NCI-H526 (cell line): ENCODE measurements at regions not wholly inside any gene's neighbourhood (a gene's known extent, or its start where the extent isn't known, plus 50 kb on each side); places are given as distances from the start of the nearest gene placed in this dataset.

Experiments
- DNase-seq, 2 experiments: peaks; one replicate each; lab custom pipeline; 2025; lab: John Stamatoyannopoulos, UW

DNA sequence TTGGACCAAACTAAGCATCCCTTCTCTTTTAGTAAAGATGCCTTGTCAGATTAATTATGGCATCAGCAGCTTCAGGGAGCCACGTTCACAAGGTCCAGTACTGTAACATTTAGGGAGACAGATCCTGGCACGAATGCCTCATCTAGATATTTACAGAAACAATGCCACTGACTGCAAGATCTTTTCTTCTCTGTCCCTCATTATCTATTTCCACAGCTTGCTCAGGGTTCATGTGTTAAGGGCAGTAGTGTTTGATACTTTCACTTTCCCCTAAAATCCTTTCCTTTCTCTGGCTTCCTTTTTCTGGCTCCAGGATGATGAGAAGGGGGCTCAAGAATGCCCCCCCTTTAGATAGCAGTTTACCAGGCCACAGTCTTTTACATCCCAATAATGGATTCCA is 393.9 kb downstream of the BCL11A start:
- no peak for DNase-seq

DNA sequence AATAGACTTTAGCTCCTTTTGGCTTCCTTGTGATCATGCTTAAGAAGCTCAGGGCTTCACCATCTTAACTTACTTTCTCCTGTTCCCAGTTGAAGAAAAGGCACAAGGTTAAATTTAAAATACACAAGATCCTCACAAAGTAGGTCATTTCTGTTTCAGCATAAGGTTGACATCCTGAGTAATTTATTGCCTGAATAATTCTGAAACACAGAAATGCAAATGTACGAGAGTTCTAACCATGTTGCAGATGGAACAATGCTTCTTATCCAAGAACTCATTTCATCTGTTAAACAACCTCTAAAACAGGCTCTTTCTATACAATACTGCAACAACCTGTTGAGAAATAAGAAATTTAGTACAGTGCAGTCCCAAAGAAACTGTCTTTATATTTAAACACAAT is 395.2 kb downstream of the BCL11A start:
- DNase-seq = no peak

DNA sequence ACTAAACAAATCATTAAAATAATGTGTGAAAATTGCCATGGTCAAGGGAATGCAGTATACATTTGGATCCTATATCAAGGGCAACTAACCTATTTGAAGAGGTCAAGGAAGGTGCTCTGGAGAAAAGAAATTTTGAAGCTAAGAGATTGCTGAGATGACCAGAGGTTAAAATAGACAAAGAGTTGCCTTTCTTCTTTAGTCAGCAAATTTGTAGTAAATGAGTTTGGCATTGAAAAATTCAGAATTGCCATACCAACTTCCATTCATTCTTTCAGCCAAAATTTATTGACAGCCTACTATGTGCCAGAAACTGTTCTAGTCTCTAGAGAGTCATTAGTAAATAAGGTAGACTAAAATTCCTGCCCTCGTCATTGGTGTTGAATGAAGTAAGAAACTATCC is 396.2 kb downstream of the BCL11A start:
- DNase-seq = no peak

DNA sequence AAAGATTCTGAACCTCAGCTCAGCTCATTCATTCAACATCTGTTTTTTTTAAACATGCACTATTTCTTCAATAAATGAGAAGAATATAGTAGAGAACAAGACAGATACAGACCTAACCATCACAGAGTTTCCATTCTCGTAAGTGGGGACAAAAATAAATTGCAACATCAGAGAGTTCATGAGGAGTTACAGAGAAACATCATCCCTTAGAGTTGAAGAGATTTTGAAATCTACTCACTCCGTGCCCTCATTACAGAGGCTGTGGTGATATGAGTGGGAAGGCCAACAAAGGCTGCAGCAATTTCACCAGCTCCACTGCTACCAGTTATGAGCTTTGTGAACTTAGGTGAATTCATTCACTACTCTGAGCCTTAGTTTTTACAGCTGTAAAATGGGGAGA is 399.3 kb downstream of the BCL11A start:
- no peak for DNase-seq

DNA sequence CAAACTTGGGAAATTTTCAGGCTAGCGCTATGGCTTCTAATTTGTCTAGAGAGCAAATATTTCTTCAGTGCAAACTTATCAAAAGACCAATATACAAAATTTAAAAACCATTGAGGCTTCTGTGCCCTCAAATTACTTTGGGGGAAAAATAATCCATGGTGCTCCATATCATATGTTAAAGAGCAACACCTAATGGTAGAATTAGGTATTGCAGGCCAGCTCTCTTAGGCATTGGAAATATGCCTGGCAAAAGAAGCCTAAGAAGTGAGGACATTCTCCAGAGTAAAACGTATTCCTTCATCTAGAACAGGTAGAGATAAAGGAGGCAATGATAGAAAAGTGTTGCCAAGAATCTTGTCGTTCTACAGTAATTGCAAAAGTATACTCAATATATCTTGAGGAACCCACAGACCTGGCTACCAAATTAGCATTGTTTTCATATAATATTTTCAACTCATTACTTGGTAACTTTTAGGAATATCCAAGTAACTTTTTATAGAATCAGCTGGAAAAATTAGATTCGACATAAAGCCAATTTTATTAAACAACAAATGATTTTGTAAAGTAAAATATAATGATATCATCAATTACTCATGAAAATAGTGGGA is 401.1 kb downstream of the BCL11A start:
- peak in 1 of 2 experiments; percentile 78 for DNase-seq

DNA sequence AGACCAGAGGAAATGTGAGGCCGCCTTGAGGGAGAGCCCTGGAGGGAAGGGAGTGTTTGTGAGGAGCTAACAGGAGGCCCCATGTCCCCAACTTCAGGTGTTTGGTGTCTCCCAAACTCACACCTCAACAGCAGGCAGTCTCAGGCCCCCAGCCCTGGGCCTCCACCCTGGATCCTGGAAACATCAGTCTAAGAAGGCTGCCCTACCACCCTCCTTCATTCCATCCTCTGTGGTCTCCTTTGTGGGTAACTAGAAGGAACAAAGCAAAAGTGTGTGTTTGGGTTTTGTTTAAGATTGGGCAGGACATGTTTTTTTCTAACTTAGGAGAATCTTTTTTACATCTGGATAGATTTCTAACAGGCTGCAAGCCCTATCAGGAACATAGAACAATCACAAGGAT is 404.3 kb downstream of the BCL11A start:
- no peak for DNase-seq

DNA sequence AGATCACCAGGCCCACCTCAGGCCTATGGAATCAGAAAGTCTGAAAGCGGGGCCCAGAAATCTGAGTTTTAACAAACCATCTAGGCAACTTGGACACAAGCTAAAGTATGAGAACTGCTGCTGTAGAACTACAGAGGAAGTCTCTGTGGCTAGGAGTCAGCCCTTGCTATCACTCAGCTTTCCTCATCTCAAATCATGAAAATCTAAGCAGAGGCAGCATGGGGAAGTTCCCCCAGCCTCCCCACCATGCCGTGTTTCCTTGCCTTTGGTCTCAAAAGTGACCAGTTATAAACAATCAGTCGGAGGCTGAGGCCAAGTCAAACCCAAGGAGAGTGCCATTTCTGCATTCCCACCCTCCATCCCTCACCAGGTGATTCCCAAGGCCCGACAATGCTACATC is 404.7 kb downstream of the BCL11A start:
- no peak for DNase-seq

DNA sequence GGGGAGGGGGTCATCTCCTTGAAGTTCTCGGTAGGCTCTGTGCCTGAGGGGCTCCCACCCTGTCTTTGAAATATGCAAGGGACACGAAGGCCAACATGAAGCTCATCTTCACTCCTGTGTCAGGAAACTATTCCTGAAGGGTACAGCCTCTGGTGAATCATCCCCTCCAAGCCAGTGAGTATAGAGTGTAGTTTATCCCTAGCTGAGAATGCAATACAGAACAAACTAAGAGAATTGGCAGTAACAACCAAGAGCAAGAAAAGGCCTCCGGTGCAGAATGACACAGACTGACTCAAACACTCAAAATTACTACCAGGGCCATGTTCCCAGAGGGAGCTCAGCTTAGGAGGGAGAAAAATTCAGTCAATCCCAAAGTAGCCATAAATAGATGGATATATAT is 413.3 kb downstream of the BCL11A start:
- DNase-seq = no peak

DNA sequence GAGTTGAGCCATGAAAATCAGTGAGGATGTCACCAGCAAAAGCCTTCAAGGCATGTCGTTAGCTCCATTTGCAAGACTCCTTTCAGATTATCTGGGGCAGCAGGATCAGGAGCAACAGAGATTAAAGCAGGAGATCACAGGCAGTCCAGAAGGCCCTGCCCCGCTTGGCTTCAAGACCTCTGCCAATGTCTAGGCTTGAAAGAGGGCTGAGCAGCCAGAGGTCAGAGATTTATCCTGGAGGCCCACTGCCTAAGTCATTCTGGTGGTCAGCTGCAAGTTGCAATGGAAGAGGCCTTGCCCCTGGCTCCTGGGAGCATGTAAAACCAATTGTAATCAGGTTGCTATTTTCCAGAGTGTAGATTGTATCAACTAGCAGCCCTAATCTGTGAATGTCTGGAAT is 416.5 kb downstream of the BCL11A start:
- DNase-seq = no peak

DNA sequence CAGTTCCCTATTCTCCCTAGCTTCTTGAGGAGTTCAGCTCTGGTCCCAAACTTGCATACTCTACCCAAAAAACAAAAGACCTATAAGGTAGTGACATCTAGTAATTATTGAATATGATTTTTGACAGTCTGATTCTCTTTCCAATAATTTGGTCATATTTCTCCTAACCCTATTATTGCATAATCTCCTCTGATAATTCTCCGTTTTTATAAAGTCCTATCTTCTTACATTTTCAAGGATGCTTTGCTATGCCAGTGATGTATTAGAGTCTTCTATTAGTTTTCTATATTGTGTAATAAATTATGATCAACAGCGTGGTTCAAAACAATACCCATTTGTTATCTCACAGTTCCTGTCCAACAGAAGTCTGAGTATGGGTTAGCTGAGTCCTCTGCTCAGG is 426.3 kb downstream of the BCL11A start:
- DNase-seq = no peak

DNA sequence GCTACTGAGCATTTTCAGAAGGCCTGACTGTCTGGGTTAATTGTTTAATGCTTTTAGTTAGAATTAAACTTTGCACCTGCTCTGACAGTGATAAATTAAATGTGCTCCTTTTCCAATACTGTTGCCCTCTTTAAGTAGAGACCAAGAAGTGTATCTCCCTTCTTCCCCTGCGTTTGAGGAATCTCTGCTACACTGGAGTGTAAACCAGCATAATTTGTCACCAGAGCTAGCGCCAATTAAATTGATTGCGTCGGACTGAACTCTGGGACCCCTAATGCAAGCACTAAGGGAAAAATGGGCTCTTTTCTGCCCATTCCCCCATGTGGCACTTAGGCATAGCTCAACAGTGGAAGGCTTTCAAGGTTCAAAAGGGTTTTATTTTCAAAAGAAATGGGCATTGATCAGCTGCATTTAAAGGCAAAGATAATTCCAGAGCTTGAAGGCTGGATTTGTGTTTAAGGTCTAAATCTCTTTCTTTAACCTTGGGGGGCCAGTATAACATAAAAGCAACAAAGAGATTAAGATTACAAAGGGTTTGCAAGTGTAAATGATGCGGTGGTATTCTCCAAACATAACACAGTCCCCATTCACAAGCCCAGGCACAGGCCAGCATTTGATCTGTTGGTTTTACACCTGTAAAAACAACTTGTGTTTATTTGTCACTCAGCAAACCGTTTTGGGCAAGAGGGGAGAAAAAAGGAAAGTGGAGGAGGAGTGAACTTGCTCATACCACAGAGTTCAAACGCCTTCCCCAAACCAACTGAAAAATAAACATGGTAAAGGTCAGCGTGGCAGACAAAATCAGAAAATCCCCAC is 427.6 kb downstream of the BCL11A start:
- no peak for DNase-seq

DNA sequence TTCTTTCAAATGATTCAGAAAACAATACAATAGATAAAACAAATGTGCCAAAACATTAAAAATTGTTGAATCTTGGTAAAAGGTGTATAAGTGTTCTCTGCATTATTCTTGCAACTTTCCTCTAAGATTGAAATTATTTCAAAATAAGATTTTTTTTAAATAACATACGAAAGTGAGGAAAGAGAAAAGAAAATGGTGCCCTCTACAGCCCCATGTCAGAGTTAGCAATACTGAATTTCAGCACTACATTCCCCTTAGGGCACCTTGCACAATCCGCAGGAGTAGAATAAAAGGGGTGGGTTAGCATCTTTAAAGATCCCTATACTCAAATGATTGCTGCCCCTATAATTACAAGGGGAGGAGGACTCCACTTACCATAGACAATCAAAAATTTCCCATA is 433.7 kb downstream of the BCL11A start:
- no peak for DNase-seq

DNA sequence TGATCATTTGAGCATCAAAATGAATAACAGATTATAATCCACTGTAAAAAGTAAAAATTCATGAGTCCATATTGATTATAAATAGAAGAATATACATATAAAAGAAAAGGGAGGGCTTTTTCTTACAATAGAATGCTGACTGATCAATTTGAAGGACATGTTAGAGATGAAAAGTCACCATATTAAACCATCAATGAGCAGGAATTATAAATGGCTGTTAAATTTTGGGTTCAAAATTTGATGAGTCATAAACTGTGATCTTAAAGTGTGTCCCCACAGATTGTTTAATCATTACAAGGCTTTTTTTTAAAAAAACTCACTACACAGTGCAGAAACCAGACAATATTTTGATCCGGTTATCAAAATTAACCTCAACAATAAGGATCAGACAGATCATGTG is 434.5 kb downstream of the BCL11A start:
- DNase-seq = no peak

DNA sequence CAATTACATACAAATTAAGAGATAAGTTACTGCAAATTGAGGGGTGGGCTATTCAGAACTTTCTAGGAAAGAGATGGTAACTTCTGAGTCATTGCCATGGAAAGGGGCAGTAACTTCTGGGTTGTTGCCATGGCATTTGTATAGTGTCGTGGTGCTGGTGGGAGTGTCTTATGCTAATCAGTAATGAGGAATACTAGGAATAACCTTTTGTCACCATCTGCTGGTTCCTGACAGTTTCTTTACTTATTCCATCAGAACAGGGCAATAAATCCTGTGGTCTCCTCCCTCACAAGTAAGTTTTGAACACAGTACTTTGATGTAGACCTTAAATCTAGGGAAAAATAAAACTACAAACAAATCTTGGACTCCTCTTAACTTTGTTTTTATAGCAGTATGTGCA is 435.4 kb downstream of the BCL11A start:
- DNase-seq = no peak

DNA sequence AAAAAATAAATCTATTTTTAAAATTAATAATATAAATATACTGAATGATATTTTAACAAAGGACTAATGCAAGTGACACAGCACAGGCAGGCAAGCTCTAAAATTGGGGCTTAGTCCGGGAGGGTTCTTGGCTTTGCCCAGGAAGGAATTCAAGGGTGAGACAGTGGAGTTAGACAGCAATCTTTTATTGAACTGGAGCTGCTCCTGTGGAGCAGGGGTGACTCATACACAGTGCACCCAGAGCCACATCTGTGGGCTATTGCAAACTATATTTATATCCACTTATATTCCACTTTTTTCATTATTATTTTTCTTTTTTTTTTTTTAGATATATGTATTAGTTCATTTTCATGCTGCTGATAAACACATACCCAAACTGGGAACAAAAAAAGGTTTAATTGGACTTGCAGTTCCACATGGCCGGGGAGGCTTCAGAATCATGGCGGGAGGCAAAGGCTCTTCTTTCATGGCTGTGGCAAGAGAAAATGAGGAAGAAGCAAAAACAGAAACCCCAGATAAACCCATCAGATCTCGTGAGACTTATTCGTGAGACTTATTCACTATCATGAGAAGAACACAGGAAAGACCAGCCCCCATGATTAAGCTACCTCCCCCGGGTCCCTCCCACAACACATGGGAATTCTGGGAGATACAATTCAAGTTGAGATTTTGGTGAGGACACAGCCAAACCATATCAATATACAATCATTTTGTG is 437.1 kb downstream of the BCL11A start:
- no peak for DNase-seq

DNA sequence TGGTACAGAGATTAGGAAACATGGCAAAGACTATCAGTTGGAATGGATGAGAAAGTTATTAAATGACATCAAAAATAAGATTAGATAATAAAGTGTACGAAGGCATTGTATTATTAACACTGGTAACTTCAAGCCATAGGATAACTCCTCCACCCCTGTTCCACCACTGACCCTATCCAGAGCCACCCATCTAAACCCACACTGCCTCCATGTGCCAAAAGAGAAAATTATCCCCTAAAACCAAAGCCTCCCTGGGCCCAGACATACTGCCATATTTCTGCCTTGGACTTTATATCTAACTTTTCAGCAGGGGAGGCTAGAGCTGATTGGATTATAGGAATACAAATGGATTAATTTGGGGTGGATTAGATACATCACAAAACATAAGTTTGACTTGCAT is 443.7 kb downstream of the BCL11A start:
- no peak for DNase-seq

DNA sequence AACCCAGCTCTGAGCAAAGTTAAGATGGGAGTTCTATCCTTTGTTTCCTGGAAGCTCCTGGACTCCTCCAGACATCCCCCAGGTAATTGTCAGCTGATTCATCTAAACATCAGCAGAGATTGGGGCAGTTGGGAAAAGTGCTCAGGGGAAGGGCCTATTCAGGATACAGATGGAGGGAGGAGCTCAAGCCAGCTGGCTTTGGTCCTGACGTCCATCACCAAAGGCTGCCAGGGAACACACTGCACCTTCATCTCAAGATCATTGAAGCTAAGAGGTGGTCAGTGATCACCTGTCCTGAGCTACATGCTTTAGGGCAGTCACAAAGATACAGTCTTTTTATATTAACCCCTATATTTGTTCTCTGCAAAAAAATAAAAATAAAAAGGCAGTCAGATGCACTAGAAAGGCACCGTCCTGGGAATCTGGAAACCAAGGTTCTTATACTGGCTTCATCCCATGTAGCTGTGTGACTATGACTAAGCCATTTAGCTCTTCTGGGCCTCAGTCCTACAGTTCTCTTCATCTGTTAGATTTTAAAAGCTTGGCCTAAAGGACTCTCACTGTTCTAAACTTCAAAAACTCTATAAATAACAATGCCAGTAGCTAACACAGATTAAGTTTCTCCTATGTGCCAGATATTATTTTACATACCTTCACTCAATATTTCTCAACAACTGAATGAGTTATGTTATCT is 446.5 kb downstream of the BCL11A start:
- DNase-seq = no peak

DNA sequence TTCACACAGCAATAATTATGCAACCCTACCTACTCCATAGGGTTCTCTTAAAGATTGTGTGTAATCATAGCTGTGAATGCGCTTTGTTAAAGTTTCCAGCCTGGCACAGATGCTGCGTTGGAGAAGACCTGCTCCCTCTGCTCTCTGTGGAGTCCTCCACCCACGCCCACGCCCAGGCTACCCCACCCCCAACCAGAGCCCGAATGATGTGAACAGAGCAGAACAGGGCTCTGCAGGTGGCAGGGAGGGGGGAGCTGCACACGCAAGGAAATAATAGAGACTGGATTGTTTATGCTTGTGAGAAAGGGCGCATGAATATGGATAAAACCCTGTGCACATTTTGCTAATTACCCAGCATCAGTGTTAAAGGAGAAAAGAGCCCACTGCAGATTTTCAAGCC is 447.5 kb downstream of the BCL11A start:
- peak in 1 of 2 experiments; percentile 34 for DNase-seq

DNA sequence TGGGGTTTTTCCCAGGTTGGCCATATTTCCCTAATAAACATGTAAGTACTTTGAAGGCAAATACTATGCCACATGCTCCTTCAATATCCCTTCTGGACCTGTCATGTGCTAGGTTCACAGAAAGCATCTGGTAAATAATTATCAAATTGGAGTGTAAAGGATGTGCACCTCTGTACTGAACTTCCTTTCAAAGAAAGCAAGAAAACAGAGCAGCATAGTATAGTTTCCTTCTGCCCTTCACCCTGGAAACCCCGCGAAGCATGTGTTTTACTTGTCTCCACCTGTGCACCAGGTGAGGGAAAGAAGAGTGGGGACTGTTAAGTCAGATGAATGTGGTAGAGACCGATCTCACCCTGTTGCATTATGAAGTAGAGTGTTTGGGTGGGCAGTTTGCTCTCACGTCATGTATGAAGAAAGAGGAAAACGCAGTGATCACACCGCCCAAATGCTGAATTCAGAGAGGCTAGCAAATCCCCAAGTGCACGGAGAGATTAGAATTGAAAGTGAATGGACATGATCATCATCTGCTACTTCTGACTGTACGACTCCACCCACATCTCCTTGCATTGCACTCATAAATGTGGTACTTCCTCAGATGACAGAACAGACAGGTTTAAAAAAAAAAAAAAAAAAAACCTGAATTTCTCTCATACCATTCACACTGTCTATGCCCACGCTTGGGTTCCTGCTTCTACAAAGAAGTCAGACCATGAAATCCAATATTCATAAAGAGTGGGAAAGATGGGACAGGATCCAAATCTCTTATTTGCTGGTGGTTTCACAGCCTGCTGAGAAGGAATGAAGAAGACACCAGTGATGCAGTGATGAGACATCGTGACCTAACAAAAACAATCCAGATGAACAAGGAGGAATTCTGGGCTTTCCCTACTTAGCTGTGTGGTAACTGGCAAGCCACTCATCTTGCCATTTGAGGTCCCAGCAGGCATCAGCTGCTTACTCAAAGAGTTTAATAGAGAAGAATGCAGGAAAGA is 448.6 kb downstream of the BCL11A start:
- peak in 1 of 2 experiments; percentile 6 for DNase-seq

DNA sequence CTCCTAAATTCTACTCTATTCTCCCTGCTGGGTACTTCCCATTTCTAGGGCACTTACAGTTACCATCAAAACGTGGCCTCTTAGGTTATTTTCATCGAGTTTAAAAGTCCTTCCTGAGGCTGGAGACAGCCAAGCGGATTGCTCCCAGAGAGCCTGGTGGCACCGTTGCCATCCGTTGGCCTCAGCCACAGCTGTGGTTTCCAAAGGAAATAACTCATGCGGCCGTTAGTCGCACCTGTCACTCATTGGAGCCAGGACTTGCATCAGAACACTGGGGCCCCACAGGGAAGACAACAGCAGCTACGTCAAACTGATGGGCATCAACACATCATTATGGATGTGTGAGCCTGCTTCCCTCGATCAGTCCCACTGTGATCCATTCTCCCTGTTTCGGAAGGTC is 453.4 kb downstream of the BCL11A start:
- peak in 1 of 2 experiments; percentile 18 for DNase-seq

DNA sequence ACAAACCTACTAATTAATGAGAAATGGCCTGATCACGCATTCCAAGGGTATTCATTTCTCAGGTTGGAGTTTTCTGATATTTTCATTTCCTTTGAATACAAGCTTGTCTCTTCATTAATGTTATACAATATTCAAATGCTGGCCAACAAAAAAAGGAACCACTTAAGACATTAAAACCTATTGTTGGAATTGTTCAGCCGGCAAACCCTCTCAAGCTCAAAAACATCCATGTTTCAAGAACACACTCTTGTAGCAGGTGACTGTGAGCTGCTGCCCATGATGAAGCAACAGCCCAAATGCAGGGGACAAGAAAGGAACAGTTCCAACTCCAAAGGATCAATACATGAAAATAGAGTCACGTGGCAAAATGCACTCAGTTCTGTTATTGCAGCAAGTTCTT is 454.5 kb downstream of the BCL11A start:
- no peak for DNase-seq
